ENCODE measurements at regions not wholly inside any gene's neighbourhood (a gene's known extent, or its start where the extent isn't known, plus 50 kb on each side); places are given as distances from the start of the nearest gene placed in this dataset.

DNA sequence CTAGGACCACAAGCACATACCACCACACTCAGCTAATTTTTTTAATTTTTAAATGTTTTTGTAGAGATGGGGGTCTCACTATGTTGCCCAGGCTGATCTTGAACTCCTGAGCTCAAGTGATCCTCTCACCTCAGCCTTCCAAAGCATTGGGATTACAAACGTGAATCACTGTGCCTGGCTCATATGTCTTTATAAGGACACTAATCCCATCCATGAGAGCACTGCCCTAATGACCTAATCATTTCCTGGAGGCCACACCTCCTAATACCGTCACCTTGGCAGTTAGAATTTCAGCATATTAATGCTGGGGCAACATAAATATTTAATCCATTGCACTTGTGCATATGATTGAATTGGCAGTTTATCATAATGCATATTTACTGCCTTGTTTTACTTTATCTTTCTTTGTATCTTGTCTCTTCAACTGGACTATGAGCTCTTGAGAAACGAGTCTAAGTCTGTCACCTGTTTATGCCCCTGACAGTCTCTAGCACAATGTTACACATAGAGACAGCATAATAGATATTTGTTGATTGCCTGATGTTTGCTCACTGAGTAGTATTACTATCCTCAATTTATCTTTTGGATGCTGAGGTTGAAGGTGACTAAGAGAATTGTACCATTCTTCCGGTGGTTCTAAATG is 172.0 kb downstream of the AASDH start:
- CTCF ChIA-PET (ENCODE audit: low intra/inter-chr PET ratio, low total read pairs), result no interaction called here
- Histone ChIP-seq H3K4me2 (ENCODE audit: low read depth, low read length) (peak overlapping the region; percentile 10; the same call in 1 of the 2 replicates), H3K27me3 (ENCODE audit: control insufficient read depth in 1 of 2, insufficient read depth in 2 of 2, low read length in 2 of 2) (no peaks in the 10 kb centered on the region), H3K27ac (ENCODE audit: extremely low read length, insufficient read depth, low read length) (peak overlapping the region; percentile 53), H3K4me1 (ENCODE audit: insufficient read depth, low read length) (peaks cover 52% of the 10 kb centered on the region), H3K9ac (ENCODE audit: insufficient read depth, low read depth, low read length) (no peak overlapping the region), H3K79me2 (ENCODE audit: insufficient read depth, low read length) (no peaks in the 10 kb centered on the region), H3K36me3 (replicated peaks in 1 of 2; ENCODE audit: control insufficient read depth in 1 of 2, insufficient read depth in 2 of 2, low read length in 2 of 2) (no peaks in the 10 kb centered on the region), H4K20me1 (ENCODE audit: insufficient read depth, low read length) (no peaks in the 10 kb centered on the region), H3K9me3 (ENCODE audit: low read length) (no peaks in the 10 kb centered on the region; the same call in 1 of the 2 replicates), H2AFZ (ENCODE audit: low read length) (no peak overlapping the region), H3K4me3 (replicated peaks in 1 of 3; ENCODE audit: insufficient read depth in 1 of 3, low read depth in 2 of 3, low read length in 3 of 3) (no peak overlapping the region)
- FAIRE-seq, result no peak
- ATAC-seq, result peak; percentile 87
- BruUV-seq (replicated peaks), result no TSS peak
- in situ Hi-C loops (cut with HindIII; ENCODE audit: extremely low pct_ligation_motif_present, low pct_unique_long_range_greater_than_20kb) (no loop called here), intact Hi-C loops (cut with micrococcal nuclease; ENCODE audit: unreplicated experiment) (no loop called here)
- peak; percentile 63 for DNase-seq (ENCODE audit: low spot score)
- 15% methylated on average over 4 of the region's 4 CpGs for WGBS (ENCODE audit: low lambda C conversion rate)
- POLR2A ChIA-PET, result no interaction called here
- peak; percentile 21; the same call in 1 of the 2 replicates for TF ChIP-seq ARID3A (IDR thresholded peaks at IDR 0.05; ENCODE audit: low read depth, low read length)
- no peak for TF ChIP-seq HDAC2 (CRISPR knock-in tag; IDR thresholded peaks at IDR 0.05)
- 0 out of 2 replicates have a peak, but pooled peaks have one; percentile 29 for TF ChIP-seq MIXL1 (CRISPR knock-in tag; IDR thresholded peaks at IDR 0.05)
- no peak for TF ChIP-seq FOXP1 (IDR thresholded peaks at IDR 0.05)
- peak; percentile 53; the same call in 1 of the 2 replicates for TF ChIP-seq FOXP1 (CRISPR knock-in tag; IDR thresholded peaks at IDR 0.05)
- no peak for TF ChIP-seq ZNF383 (CRISPR knock-in tag; IDR thresholded peaks at IDR 0.05; ENCODE audit: borderline replicate concordance)
- no peak for TF ChIP-seq SALL1 (CRISPR knock-in tag; IDR thresholded peaks at IDR 0.05)
- TF ChIP-seq ZNF292 (CRISPR knock-in tag; IDR thresholded peaks at IDR 0.05; ENCODE audit: borderline replicate concordance, low read depth), result peak; percentile 26; the same call in 1 of the 2 replicates
- 0 out of 2 replicates have a peak, but pooled peaks have one; percentile 8 for TF ChIP-seq SAP130 (CRISPR knock-in tag; IDR thresholded peaks at IDR 0.05; ENCODE audit: low read depth)
- TF ChIP-seq FOXA3 (CRISPR knock-in tag; IDR thresholded peaks at IDR 0.05), result 0 out of 2 replicates have a peak, but pooled peaks have one; percentile 24
- TF ChIP-seq GATAD2A (CRISPR knock-in tag; IDR thresholded peaks at IDR 0.05), result peak; percentile 19; the same call in 1 of the 2 replicates
- TF ChIP-seq CREM (IDR thresholded peaks at IDR 0.05), result no peak
- no peak for TF ChIP-seq CREM (CRISPR knock-in tag; IDR thresholded peaks at IDR 0.05)
- peak; percentile 58; the same call in 1 of the 2 replicates for TF ChIP-seq ZNF121 (CRISPR knock-in tag; IDR thresholded peaks at IDR 0.05)
- TF ChIP-seq, protein P1, sequence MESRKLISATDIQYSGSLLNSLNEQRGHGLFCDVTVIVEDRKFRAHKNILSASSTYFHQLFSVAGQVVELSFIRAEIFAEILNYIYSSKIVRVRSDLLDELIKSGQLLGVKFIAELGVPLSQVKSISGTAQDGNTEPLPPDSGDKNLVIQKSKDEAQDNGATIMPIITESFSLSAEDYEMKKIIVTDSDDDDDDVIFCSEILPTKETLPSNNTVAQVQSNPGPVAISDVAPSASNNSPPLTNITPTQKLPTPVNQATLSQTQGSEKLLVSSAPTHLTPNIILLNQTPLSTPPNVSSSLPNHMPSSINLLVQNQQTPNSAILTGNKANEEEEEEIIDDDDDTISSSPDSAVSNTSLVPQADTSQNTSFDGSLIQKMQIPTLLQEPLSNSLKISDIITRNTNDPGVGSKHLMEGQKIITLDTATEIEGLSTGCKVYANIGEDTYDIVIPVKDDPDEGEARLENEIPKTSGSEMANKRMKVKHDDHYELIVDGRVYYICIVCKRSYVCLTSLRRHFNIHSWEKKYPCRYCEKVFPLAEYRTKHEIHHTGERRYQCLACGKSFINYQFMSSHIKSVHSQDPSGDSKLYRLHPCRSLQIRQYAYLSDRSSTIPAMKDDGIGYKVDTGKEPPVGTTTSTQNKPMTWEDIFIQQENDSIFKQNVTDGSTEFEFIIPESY (CRISPR knock-in tag; IDR thresholded peaks at IDR 0.05), result no peak
- peak; percentile 50; the same call in 1 of the 2 replicates for TF ChIP-seq CEBPG (CRISPR knock-in tag; IDR thresholded peaks at IDR 0.05)
- TF ChIP-seq NCOA2 (CRISPR knock-in tag; IDR thresholded peaks at IDR 0.05), result 0 out of 2 replicates have a peak, but pooled peaks have one; percentile 28
- no peak for TF ChIP-seq SOX13 (IDR thresholded peaks at IDR 0.05)
- TF ChIP-seq SOX13 (CRISPR knock-in tag; conservative IDR thresholded peaks at IDR 0.05 in 1 of 2, IDR thresholded peaks at IDR 0.05 in 1 of 2), result 0 out of 4 replicates have a peak, but pooled peaks of 1 of the 2 experiments have one; percentile 28
- peak; percentile 38; the same call in 1 of the 2 replicates for TF ChIP-seq EHMT2 (IDR thresholded peaks at IDR 0.05; ENCODE audit: borderline replicate concordance, low read depth, low read length)
- TF ChIP-seq, protein P2, sequence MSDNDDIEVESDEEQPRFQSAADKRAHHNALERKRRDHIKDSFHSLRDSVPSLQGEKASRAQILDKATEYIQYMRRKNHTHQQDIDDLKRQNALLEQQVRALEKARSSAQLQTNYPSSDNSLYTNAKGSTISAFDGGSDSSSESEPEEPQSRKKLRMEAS (IDR thresholded peaks at IDR 0.05), result no peak

All from HepG2 (cell line).